ENCODE measurements at regions not wholly inside any gene's neighbourhood (a gene's known extent, or its start where the extent isn't known, plus 50 kb on each side); places are given as distances from the start of the nearest gene placed in this dataset.

DNA sequence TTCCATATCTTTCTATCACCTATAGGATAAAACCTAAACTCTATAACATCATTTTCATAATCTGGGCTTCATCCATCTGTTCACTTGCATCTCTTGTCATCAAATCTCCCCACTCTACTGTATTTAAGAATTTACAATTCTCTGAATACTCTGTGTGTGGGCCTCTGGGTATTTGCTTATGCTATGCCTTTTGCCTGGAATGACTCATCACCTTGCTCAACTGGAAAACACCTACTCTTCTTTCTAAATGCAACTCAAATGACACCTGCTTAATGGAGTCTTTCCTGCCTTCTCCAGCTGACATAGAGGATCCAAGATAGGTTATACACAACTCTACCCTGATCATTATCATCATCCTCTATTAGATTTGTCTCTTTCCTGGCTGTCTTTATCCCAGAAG lies 421.7 kb downstream of the SPATA31D1 start:
- ATAC-seq (no peak), FAIRE-seq (no peak), DNase-seq (ENCODE audit: extremely low read depth in 1 of 4, low spot score in 3 of 4) (no peak)
- H3K27ac ChIP-seq (ENCODE audit: extremely low read depth, low read depth, low read length) = no peak overlapping the region
- H3K9me1 ChIP-seq (ENCODE audit: control insufficient read depth, insufficient read depth, low read length) = no peaks in the 10 kb centered on the region
- BruUV-seq (replicated peaks) = no TSS peak
- no peaks in the 10 kb centered on the region for H3K27me3 ChIP-seq (ENCODE audit: control insufficient read depth in 2 of 2, insufficient read depth in 2 of 2, low read length in 2 of 2)
- H3K9me3 ChIP-seq (replicated peaks; ENCODE audit: control insufficient read depth, insufficient read depth, low read depth, low read length) = no peaks in the 10 kb centered on the region
- no peaks in the 10 kb centered on the region for H4K20me1 ChIP-seq (replicated peaks; ENCODE audit: control insufficient read depth, insufficient read depth, low read length)
- no peak overlapping the region for H2AFZ ChIP-seq (ENCODE audit: low read depth, low read length)
- no peaks in the 10 kb centered on the region for H3K36me3 ChIP-seq (ENCODE audit: control insufficient read depth, insufficient read depth, low read length)
- ChIA-PET POLR2A (no interaction called here), CTCF (ENCODE audit: low intra/inter-chr PET ratio) (no interaction called here)
- in situ Hi-C loops (cut with MboI) = no loop called here
- no peak overlapping the region for H3K4me2 ChIP-seq (ENCODE audit: insufficient read depth, low read length)
- intact Hi-C loops (cut with micrococcal nuclease) = no loop called here
- no peaks in the 10 kb centered on the region for H3K4me1 ChIP-seq (replicated peaks in 1 of 2; ENCODE audit: control insufficient read depth in 2 of 2, insufficient read depth in 2 of 2, low read length in 2 of 2)
- no peak overlapping the region for H3K4me3 ChIP-seq
- H3K79me2 ChIP-seq (ENCODE audit: control insufficient read depth, insufficient read depth, low read length) = no peaks in the 10 kb centered on the region
- no peak for TF ChIP-seq ZNF507 (tag; conservative IDR thresholded peaks at IDR 0.05)
- no peak for TF ChIP-seq TBP (optimal IDR thresholded peaks at IDR 0.05; ENCODE audit: low read depth, low read length)
- TF ChIP-seq, protein P1, sequence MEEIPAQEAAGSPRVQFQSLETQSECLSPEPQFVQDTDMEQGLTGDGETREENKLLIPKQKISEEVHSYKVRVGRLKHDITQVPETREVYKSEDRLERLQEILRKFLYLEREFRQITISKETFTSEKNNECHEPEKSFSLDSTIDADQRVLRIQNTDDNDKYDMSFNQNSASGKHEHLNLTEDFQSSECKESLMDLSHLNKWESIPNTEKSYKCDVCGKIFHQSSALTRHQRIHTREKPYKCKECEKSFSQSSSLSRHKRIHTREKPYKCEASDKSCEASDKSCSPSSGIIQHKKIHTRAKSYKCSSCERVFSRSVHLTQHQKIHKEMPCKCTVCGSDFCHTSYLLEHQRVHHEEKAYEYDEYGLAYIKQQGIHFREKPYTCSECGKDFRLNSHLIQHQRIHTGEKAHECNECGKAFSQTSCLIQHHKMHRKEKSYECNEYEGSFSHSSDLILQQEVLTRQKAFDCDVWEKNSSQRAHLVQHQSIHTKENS (CRISPR knock-in tag; IDR thresholded peaks at IDR 0.05) = no peak
- no peak for TF ChIP-seq TCF3 (CRISPR knock-in tag; IDR thresholded peaks at IDR 0.05)
- no peak for TF ChIP-seq FOXP1 (CRISPR knock-in tag; IDR thresholded peaks at IDR 0.05)
- no peak for TF ChIP-seq TEAD2 (tag; IDR thresholded peaks at IDR 0.05)
- no peak for TF ChIP-seq CCAR2 (IDR thresholded peaks at IDR 0.05; ENCODE audit: low read depth, low read length)
- no peak for TF ChIP-seq ZNF644 (tag; IDR thresholded peaks at IDR 0.05; ENCODE audit: low read depth)
- TF ChIP-seq, protein P2, sequence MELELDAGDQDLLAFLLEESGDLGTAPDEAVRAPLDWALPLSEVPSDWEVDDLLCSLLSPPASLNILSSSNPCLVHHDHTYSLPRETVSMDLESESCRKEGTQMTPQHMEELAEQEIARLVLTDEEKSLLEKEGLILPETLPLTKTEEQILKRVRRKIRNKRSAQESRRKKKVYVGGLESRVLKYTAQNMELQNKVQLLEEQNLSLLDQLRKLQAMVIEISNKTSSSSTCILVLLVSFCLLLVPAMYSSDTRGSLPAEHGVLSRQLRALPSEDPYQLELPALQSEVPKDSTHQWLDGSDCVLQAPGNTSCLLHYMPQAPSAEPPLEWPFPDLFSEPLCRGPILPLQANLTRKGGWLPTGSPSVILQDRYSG (tag; conservative IDR thresholded peaks at IDR 0.05; ENCODE audit: low read depth) = no peak
- TF ChIP-seq, protein P3, sequence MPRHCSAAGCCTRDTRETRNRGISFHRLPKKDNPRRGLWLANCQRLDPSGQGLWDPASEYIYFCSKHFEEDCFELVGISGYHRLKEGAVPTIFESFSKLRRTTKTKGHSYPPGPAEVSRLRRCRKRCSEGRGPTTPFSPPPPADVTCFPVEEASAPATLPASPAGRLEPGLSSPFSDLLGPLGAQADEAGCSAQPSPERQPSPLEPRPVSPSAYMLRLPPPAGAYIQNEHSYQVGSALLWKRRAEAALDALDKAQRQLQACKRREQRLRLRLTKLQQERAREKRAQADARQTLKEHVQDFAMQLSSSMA (CRISPR knock-in tag; IDR thresholded peaks at IDR 0.05) = no peak
- TF ChIP-seq BACH1 (tag; IDR thresholded peaks at IDR 0.05) = no peak
- no peak for TF ChIP-seq SIN3A (IDR thresholded peaks at IDR 0.05; ENCODE audit: borderline replicate concordance in 2 of 2, control insufficient read depth in 1 of 2, low read depth in 2 of 2, low read length in 2 of 2)
- no peak for TF ChIP-seq GTF2A2 (tag; IDR thresholded peaks at IDR 0.05)
- TF ChIP-seq, protein P4, sequence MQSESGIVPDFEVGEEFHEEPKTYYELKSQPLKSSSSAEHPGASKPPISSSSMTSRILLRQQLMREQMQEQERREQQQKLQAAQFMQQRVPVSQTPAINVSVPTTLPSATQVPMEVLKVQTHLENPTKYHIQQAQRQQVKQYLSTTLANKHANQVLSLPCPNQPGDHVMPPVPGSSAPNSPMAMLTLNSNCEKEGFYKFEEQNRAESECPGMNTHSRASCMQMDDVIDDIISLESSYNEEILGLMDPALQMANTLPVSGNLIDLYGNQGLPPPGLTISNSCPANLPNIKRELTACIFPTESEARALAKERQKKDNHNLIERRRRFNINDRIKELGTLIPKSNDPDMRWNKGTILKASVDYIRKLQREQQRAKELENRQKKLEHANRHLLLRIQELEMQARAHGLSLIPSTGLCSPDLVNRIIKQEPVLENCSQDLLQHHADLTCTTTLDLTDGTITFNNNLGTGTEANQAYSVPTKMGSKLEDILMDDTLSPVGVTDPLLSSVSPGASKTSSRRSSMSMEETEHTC (IDR thresholded peaks at IDR 0.05) = no peak
- no peak for TF ChIP-seq MCM5 (IDR thresholded peaks at IDR 0.05; ENCODE audit: low read depth)
- TF ChIP-seq, protein P5, sequence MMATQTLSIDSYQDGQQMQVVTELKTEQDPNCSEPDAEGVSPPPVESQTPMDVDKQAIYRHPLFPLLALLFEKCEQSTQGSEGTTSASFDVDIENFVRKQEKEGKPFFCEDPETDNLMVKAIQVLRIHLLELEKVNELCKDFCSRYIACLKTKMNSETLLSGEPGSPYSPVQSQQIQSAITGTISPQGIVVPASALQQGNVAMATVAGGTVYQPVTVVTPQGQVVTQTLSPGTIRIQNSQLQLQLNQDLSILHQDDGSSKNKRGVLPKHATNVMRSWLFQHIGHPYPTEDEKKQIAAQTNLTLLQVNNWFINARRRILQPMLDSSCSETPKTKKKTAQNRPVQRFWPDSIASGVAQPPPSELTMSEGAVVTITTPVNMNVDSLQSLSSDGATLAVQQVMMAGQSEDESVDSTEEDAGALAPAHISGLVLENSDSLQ (IDR thresholded peaks at IDR 0.05) = no peak
- no peak for TF ChIP-seq ZNF274 (IDR thresholded peaks at IDR 0.05; ENCODE audit: borderline replicate concordance, low read depth, low read length)
- no peak for TF ChIP-seq NCOA1 (IDR thresholded peaks at IDR 0.05; ENCODE audit: low read depth)
- no peak overlapping the region for H3K9ac ChIP-seq (ENCODE audit: insufficient read depth in 1 of 2, low read depth in 2 of 2, low read length in 2 of 2)

Data from K562 (cell line).